Body of pancreas (tissue), 4 donors: ENCODE measurements at regions not wholly inside any gene's neighbourhood (a gene's known extent, or its start where the extent isn't known, plus 50 kb on each side); places are given as distances from the start of the nearest gene placed in this dataset.

Source experiments
- ATAC-seq: fragments of 150-250 bp; one replicate; pipeline ENCODE4 v1.9.1; 2016
- DNase-seq, 4 donors: peaks; one replicate each; pipeline ENCODE4 v3.0.0-alpha.2; 2019
- H3K27ac ChIP-seq, 4 donors: fragments of 200-600 bp; sonication (generic); 1 replicate in 3 of 4; 2 replicates in 1 of 4; pipeline versions ENCODE4 v1.5.1 to v1.6.1; 2016 to 2019; ENCODE audit warnings: mild to moderate bottlenecking in 1 of 4, mixed read lengths in 1 of 4, moderate library complexity in 1 of 4
- H3K27me3 ChIP-seq, 2 donors: fragments of 200-600 bp; sonication (generic); one replicate each; pipeline ENCODE4 v1.6.0; 2016; ENCODE audit warnings: mild to moderate bottlenecking in 1 of 2
- H3K36me3 ChIP-seq, 2 donors: fragments of 200-600 bp; sonication (generic); replicated peaks in 1 of 2; 2 replicates each; pipeline ENCODE4 v1.5.1; 2016; ENCODE audit warnings: low read depth in 2 of 2; ENCODE audit not compliant: insufficient read depth in 1 of 2
- H3K4me1 ChIP-seq: fragments of 200-600 bp; sonication (generic); one replicate; pipeline ENCODE4 v1.6.0; 2016
- H3K4me3 ChIP-seq, 2 donors: fragments of 200-600 bp; sonication (generic); 1 replicate in 1 of 2; 2 replicates in 1 of 2; pipeline ENCODE4 v1.5.1; 2016 to 2019
- H3K9me3 ChIP-seq, 3 donors: fragments of 200-600 bp; sonication (generic); 1 replicate in 2 of 3; 2 replicates in 1 of 3; pipeline ENCODE4 v1.5.1; 2016
- CTCF ChIP-seq, 7 experiments: fragments of 450-650 bp in 4 of 7; fragments of 200-600 bp in 3 of 7; sonication (generic) in 3 of 7; IDR thresholded peaks; one replicate each; pipeline ENCODE4 v1.5.1; 2016 to 2019; ENCODE audit warnings: antibody characterized with exemption in 7 of 7
- POLR2A ChIP-seq, 3 donors: fragments of 450-650 bp; IDR thresholded peaks; one replicate each; pipeline ENCODE4 v1.6.1; 2016; ENCODE audit warnings: antibody characterized with exemption in 3 of 3, mild to moderate bottlenecking in 2 of 3
- WGBS, 2 donors: methylation state at CpG; one replicate each; pipeline ENCODE4 v1.1.5; 2017; 5-methylcytosine and 5-hydroxymethylcytosine counted together
- intact Hi-C: fragments of 100-400 bp; cut with DNase I; formaldehyde crosslinking; loops from one replicate; pipeline ENCODE4 v1.15.1; 2023

- ATAC-seq = no peak
- H3K27ac ChIP-seq = no peak overlapping the region
- 79 to 82% methylated on average over 1 of the region's 1 CpG for WGBS, 2 donors
- no peaks in the 10 kb centered on the region for H3K4me1 ChIP-seq
- TF ChIP-seq POLR2A (IDR thresholded peaks at IDR 0.05) (no peak), CTCF (IDR thresholded peaks at IDR 0.05) (no peak)
- no peak for DNase-seq
- no peak overlapping the region for H3K4me3 ChIP-seq
- intact Hi-C loops = no loop called here
- no peaks in the 10 kb centered on the region for H3K36me3 ChIP-seq
- H3K27me3 ChIP-seq = no peaks in the 10 kb centered on the region
- no peaks in the 10 kb centered on the region for H3K9me3 ChIP-seq
Observed at GRCh38 chr5:42351956-42352355, 71.3 kb upstream of the GHR start.

DNA sequence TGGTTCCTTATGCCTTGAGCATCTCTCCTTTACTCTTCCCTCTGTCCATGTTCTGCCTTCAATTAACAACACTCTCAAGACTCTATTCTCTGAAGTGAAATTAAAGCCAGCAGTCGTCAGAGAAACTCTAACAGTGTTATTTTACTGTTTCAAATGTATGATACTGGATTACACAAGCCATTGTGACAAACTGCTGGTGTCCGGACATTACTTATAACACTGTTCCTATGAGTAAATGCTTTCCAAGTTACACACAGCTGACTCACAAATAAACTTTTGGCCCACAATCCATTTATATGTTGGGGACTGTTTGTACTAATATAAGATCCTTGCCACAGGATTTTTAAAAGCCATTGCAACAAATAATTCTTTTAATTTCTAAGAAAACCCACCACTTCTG is 63.2 kb upstream of the GHR start:
- no peak for ATAC-seq
- Histone ChIP-seq H3K9me3 (no peaks in the 10 kb centered on the region), H3K27me3 (no peaks in the 10 kb centered on the region), H3K4me1 (no peaks in the 10 kb centered on the region), H3K27ac (no peak overlapping the region), H3K4me3 (no peak overlapping the region), H3K36me3 (no peaks in the 10 kb centered on the region)
- TF ChIP-seq CTCF (IDR thresholded peaks at IDR 0.05) (no peak), POLR2A (IDR thresholded peaks at IDR 0.05) (no peak)
- intact Hi-C loops = no loop called here
- WGBS, 2 donors = 31 to 35% methylated on average over 2 of the region's 2 CpGs
- no peak for DNase-seq

DNA sequence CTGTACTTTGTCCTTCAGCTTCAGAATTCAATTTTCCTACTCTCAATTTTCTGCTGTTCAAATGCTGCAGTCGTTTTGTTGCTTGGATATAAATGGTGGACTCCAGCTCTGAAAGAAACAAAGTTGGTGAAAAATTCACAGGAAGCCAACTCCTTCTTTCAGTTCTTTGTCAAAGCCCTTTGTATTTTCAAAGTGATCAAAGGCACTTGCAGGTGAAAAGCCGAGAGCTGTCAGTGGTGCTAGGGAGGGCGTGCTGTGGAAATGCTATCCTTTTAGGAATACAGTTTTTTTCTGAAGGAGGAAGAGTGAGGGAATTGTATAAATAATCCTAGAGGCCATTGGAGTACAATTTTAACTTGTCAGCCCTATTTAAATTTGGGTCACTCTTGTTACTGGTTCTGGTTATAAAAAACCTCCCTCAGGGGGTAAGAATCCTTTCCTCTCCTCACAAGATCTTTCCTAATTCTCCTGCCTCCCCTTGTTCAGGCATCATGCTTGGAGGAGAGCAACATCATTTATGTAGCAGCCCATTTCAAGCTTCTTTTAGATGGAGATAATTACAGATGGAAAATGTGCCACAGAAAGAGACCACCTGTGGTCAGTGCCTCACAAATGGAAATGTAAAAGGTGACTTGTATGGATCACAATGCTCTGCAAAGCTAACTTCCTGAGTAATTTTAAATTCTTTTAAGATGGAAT is 62.5 kb upstream of the GHR start:
- H3K36me3 ChIP-seq = no peaks in the 10 kb centered on the region
- H3K4me3 ChIP-seq = no peak overlapping the region
- DNase-seq = no peak
- no peaks in the 10 kb centered on the region for H3K27me3 ChIP-seq
- intact Hi-C loops = no loop called here
- TF ChIP-seq CTCF (IDR thresholded peaks at IDR 0.05) (no peak), POLR2A (IDR thresholded peaks at IDR 0.05) (no peak)
- no peak for ATAC-seq
- H3K4me1 ChIP-seq = no peaks in the 10 kb centered on the region
- H3K27ac ChIP-seq = no peak overlapping the region
- WGBS, 2 donors = 36 to 37% methylated on average over 3 of the region's 3 CpGs
- H3K9me3 ChIP-seq = no peaks in the 10 kb centered on the region

- Histone ChIP-seq H3K27me3 (no peaks in the 10 kb centered on the region), H3K9me3 (no peaks in the 10 kb centered on the region), H3K4me3 (no peak overlapping the region), H3K27ac (no peak overlapping the region), H3K4me1 (no peaks in the 10 kb centered on the region), H3K36me3 (no peaks in the 10 kb centered on the region)
- 63 to 64% methylated on average over 3 of the region's 3 CpGs for WGBS, 2 donors
- intact Hi-C loops = no loop called here
- TF ChIP-seq POLR2A (IDR thresholded peaks at IDR 0.05) = no peak
- TF ChIP-seq CTCF (IDR thresholded peaks at IDR 0.05) = no peak
- DNase-seq = no peak
- ATAC-seq = no peak
Observed at GRCh38 chr5:42361315-42361688, 61.9 kb upstream of the GHR start.

- TF ChIP-seq POLR2A (IDR thresholded peaks at IDR 0.05) (no peak), CTCF (IDR thresholded peaks at IDR 0.05) (no peak)
- 68 to 79% methylated on average over 2 of the region's 2 CpGs for WGBS, 2 donors
Observed at GRCh38 chr5:42366051-42366450, 57.2 kb upstream of the GHR start.

More at GRCh38 chr5:42366051-42366450, 57.2 kb upstream of the GHR start:
- H3K4me3 ChIP-seq = no peak overlapping the region
- H3K27ac ChIP-seq = no peak overlapping the region
- no peaks in the 10 kb centered on the region for H3K27me3 ChIP-seq
- no peak for ATAC-seq
- no peaks in the 10 kb centered on the region for H3K9me3 ChIP-seq
- intact Hi-C loops = no loop called here
- H3K36me3 ChIP-seq = no peaks in the 10 kb centered on the region
- DNase-seq = no peak
- no peaks in the 10 kb centered on the region for H3K4me1 ChIP-seq
